Panc1 (cell line): ENCODE measurements at regions not wholly inside any gene's neighbourhood (a gene's known extent, or its start where the extent isn't known, plus 50 kb on each side); places are given as distances from the start of the nearest gene placed in this dataset.

Experiments
- ATAC-seq: fragments of 200-7000 bp; cut with Tn5 transposase; 2 replicates; pipeline ENCODE4 v1.9.1; 2020; ENCODE audit warnings: mild to moderate bottlenecking, moderate library complexity
- BruUV-seq: library from RNA; stranded (reverse); fragments of 400-500 nt; replicated peaks from 2 replicates; lab custom pipeline; 2021; lab: Mats Ljungman, UMichigan
- CTCF ChIA-PET: fragments of 300-600 bp; sonication (Branson Sonifier 250); formaldehyde crosslinking; loops from one replicate; lab custom pipeline; 2022; ENCODE audit warnings: antibody characterized with exemption; lab: Charles Lee
- POLR2A ChIA-PET: fragments of 300-600 bp; sonication (Branson Sonifier 250); formaldehyde crosslinking; loops from one replicate; lab custom pipeline; 2022; ENCODE audit warnings: antibody characterized with exemption; lab: Charles Lee
- DNase-seq: peaks from one replicate; pipeline ENCODE4 v3.0.0-alpha.2; 2010; ENCODE audit warnings: low read depth, low spot score
- H3K27ac ChIP-seq: 2 replicates; pipeline ENCODE4 v1.5.1; 2011; ENCODE audit warnings: mild to moderate bottlenecking, low read length, inconsistent platforms
- H3K27me3 ChIP-seq: fragments of 200-500 bp; sonication (Bioruptor generic); 2 replicates; pipeline ENCODE4 v1.6.0; 2014; ENCODE audit warnings: low read length, inconsistent platforms; ENCODE audit not compliant: control insufficient read depth, insufficient read depth
- H3K36me3 ChIP-seq: fragments of 200-500 bp; sonication (Bioruptor generic); 2 replicates; pipeline ENCODE4 v1.5.1; 2014; ENCODE audit warnings: inconsistent platforms, mild to moderate bottlenecking, low read length, moderate library complexity; ENCODE audit not compliant: control insufficient read depth, insufficient read depth
- H3K4me1 ChIP-seq: 2 replicates; pipeline ENCODE4 v1.5.1; 2011; ENCODE audit warnings: inconsistent platforms, mild to moderate bottlenecking, low read length, moderate library complexity; ENCODE audit not compliant: control insufficient read depth, insufficient read depth
- H3K4me3 ChIP-seq, 2 experiments: 2 replicates each; pipeline ENCODE4 v1.5.1; 2011 to 2012; ENCODE audit warnings: low read depth in 2 of 2, low read length in 2 of 2, mild to moderate bottlenecking in 2 of 2, inconsistent platforms in 1 of 2, moderate library complexity in 1 of 2
- H3K9me3 ChIP-seq: fragments of 200-500 bp; sonication (Bioruptor generic); 2 replicates; pipeline ENCODE4 v1.5.1; 2014; ENCODE audit warnings: low read depth, mild to moderate bottlenecking, inconsistent platforms, low read length, moderate library complexity; ENCODE audit not compliant: control insufficient read depth, insufficient read depth
- CTCF ChIP-seq: fragments of 450-650 bp; IDR thresholded peaks from 2 replicates; pipeline ENCODE4 v1.5.1; 2017; ENCODE audit warnings: mild to moderate bottlenecking
- POLR2AphosphoS5 ChIP-seq: IDR thresholded peaks from 2 replicates; pipeline ENCODE4 v1.6.1; 2012; ENCODE audit warnings: mild to moderate bottlenecking, low read depth, low read length, moderate library complexity
- REST ChIP-seq, 2 experiments: IDR thresholded peaks; 2 replicates each; pipeline ENCODE4 v1.6.1; 2011 to 2012; ENCODE audit warnings: low read depth in 2 of 2, control low read depth in 1 of 2, low read length in 1 of 2, mild to moderate bottlenecking in 1 of 2, moderate library complexity in 1 of 2; ENCODE audit not compliant: insufficient read depth in 1 of 2
- SIN3A ChIP-seq: IDR thresholded peaks from 2 replicates; pipeline ENCODE4 v1.6.1; 2012; ENCODE audit warnings: low read depth, mild to moderate bottlenecking, low read length, moderate library complexity, borderline replicate concordance; ENCODE audit not compliant: insufficient read depth
- TCF7L2 ChIP-seq: IDR thresholded peaks from 2 replicates; pipeline ENCODE4 v1.6.1; 2011; ENCODE audit warnings: mild to moderate bottlenecking, low read depth, low read length, inconsistent platforms
- in situ Hi-C: cut with HindIII; loops from 2 replicates; pipeline ENCODE4 v1.10.0; 2016; ENCODE audit warnings: low sequenced_read_pairs, low pct_unique_long_range_greater_than_20kb
- intact Hi-C: fragments of 100-400 bp; cut with micrococcal nuclease; formaldehyde crosslinking; loops from one replicate; pipeline ENCODE4 v1.10.0; 2022; ENCODE audit not compliant: unreplicated experiment

DNA sequence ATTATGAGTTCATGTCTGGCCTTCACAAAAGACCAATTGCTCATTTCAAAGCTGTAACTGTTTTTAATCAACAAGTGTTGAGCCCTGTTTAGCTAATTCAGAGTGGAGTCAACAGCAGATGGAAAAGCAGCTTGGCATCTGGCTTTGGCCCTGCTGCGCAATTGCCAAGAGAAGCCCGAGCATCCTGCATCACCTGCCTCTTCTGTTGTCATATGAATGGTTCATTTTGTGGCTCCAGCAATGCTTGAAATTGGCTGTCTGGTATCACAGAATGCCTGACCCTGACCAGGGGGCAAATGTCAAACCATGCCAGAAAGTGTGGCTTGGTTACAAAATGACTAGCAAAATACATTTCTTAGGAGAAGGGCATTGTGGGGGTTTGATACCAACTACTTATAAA lies 296.5 kb upstream of the PHF14 start:
- Histone ChIP-seq H3K9me3 (no peaks in the 10 kb centered on the region), H3K4me1 (no peaks in the 10 kb centered on the region), H3K36me3 (no peaks in the 10 kb centered on the region), H3K27me3 (no peaks in the 10 kb centered on the region), H3K27ac (no peak overlapping the region), H3K4me3 (no peak overlapping the region)
- TF ChIP-seq POLR2AphosphoS5 (no peak), REST (IDR thresholded peaks at IDR 0.05; ENCODE audit: insufficient read depth in 1 of 2, low read depth in 2 of 2, low read length in 1 of 2) (no peak), CTCF (no peak), SIN3A (no peak), TCF7L2 (no peak)
- DNase-seq (no peak), ATAC-seq (no peak)
- ChIA-PET CTCF (no interaction called here), POLR2A (no interaction called here)
- in situ Hi-C loops (no loop called here), intact Hi-C loops (no loop called here)
- BruUV-seq: no TSS peak

DNA sequence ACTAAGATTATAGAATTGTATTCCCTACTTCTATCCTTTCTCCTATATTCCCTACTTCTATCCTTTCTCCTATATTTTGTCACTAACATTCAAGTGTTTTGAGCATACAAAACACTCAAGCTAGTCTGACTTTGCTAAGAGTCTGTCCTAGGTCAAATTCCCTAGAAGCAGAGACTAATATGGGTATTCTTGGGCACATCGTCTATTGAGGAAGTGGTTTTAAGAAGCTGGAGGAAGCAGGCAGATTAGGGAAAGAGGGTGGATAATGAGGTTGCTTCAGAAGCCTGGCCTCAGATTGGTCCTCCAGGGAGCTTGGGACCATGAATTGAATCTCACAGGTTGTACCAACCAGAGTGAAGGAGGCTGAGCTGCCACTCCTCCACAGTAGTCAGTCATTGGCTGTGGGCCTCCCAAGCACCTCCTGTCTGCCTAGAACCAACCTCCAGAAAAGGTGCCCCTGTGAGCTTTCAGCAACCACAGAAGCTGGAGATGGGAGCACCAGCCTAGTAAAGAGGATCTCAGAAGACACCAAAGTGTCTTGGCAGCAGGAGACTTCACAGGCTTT lies 295.9 kb upstream of the PHF14 start:
- Histone ChIP-seq H3K27me3 (no peaks in the 10 kb centered on the region), H3K4me3 (no peak overlapping the region), H3K36me3 (no peaks in the 10 kb centered on the region), H3K4me1 (no peaks in the 10 kb centered on the region), H3K27ac (no peak overlapping the region), H3K9me3 (no peaks in the 10 kb centered on the region)
- no peak for TF ChIP-seq REST (IDR thresholded peaks at IDR 0.05; ENCODE audit: insufficient read depth in 1 of 2, low read depth in 2 of 2, low read length in 1 of 2)
- no peak for TF ChIP-seq TCF7L2
- TF ChIP-seq CTCF: no peak
- no peak for TF ChIP-seq POLR2AphosphoS5
- TF ChIP-seq SIN3A: no peak
- no TSS peak for BruUV-seq
- ChIA-PET CTCF (no interaction called here), POLR2A (no interaction called here)
- no peak for DNase-seq
- in situ Hi-C loops (no loop called here), intact Hi-C loops (no loop called here)
- ATAC-seq: no peak
